ENCODE measurements at regions not wholly inside any gene's neighbourhood (a gene's known extent, or its start where the extent isn't known, plus 50 kb on each side); places are given as distances from the start of the nearest gene placed in this dataset.

- DNase-seq (ENCODE audit: low spot score): no peak
- TF ChIP-seq, protein P1, sequence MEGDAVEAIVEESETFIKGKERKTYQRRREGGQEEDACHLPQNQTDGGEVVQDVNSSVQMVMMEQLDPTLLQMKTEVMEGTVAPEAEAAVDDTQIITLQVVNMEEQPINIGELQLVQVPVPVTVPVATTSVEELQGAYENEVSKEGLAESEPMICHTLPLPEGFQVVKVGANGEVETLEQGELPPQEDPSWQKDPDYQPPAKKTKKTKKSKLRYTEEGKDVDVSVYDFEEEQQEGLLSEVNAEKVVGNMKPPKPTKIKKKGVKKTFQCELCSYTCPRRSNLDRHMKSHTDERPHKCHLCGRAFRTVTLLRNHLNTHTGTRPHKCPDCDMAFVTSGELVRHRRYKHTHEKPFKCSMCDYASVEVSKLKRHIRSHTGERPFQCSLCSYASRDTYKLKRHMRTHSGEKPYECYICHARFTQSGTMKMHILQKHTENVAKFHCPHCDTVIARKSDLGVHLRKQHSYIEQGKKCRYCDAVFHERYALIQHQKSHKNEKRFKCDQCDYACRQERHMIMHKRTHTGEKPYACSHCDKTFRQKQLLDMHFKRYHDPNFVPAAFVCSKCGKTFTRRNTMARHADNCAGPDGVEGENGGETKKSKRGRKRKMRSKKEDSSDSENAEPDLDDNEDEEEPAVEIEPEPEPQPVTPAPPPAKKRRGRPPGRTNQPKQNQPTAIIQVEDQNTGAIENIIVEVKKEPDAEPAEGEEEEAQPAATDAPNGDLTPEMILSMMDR (conservative IDR thresholded peaks at IDR 0.05; ENCODE audit: low read depth): no peak
- POLR2A ChIA-PET (ENCODE audit: low non-redundant PET): no interaction called here
- CTCF ChIA-PET: no interaction called here
- no peak overlapping the region for H3K27ac ChIP-seq
Measured at GRCh38 chr4:56746639-56747038, 65.5 kb upstream of the HOPX start.

GRCh38 chr4:56745042-56745441 lies 63.9 kb upstream of the HOPX start:
- DNase-seq (ENCODE audit: low spot score): no peak
- H3K27ac ChIP-seq: no peak overlapping the region
- ChIA-PET POLR2A (ENCODE audit: low non-redundant PET) (no interaction called here), CTCF (no interaction called here)
- TF ChIP-seq, protein P1 (conservative IDR thresholded peaks at IDR 0.05; ENCODE audit: low read depth): no peak

DNA sequence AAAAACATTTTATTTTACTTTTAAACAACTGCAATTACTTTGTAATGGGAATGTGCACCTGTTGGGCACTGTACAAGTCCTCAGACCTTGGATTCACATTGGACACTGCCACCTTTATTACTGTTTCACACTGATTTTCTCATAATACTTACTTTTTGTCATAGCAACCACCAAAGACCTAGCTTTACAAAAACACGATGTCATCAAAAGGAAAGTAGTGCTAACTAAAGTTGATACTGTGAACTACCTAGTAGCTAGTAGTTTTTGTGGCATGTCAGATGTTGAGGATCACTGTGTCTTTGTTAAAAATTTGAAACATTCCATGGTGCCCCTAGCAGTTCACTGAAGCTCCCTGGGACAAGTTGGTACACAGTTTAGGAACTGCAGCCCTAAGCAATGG lies 62.9 kb upstream of the HOPX start:
- no peak for DNase-seq (ENCODE audit: low spot score)
- CTCF ChIA-PET: interaction anchor here (0.9 kb wide), 1 partner anchor 18 kb away, joined by 4 read pairs; no protein-coding TSS in a partner anchor

DNA sequence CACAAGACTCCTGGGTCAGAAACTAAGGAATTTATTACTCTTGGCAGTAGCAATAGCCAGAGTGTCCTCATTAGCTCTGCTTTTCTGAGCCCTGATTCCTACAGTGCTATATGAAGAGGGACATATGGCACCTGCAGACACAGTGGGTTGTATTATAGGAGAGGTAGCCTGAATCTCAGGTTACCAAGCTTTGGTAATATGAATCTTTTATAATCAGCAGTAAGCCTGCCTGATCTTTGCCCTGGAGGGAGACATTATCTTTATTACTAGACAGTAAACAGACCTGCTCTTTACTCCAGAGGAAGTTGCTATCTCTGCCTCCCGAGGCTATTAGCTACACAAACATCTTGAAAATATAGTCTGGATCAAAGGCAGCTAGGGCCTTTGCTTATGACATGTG lies 62.5 kb upstream of the HOPX start:
- TF ChIP-seq, protein P1 (conservative IDR thresholded peaks at IDR 0.05; ENCODE audit: low read depth): no peak
- CTCF ChIA-PET: interaction anchor here (0.9 kb wide), 1 partner anchor 18 kb away, joined by 4 read pairs; no protein-coding TSS in a partner anchor
- POLR2A ChIA-PET (ENCODE audit: low non-redundant PET): no interaction called here
- DNase-seq (ENCODE audit: low spot score): no peak
- H3K27ac ChIP-seq: no peak overlapping the region

More for the DNA sequence above, 62.9 kb upstream of the HOPX start:
- H3K27ac ChIP-seq: no peak overlapping the region
- POLR2A ChIA-PET (ENCODE audit: low non-redundant PET): no interaction called here
- TF ChIP-seq, protein P1 (conservative IDR thresholded peaks at IDR 0.05; ENCODE audit: low read depth): no peak

GRCh38 chr4:56742080-56742871 lies 61.2 kb upstream of the HOPX start:
- POLR2A ChIA-PET (ENCODE audit: low non-redundant PET): no interaction called here
- TF ChIP-seq, protein P1 (conservative IDR thresholded peaks at IDR 0.05; ENCODE audit: low read depth): no peak
- CTCF ChIA-PET: no interaction called here
- H3K27ac ChIP-seq: no peak overlapping the region
- DNase-seq (ENCODE audit: low spot score): no peak

DNA sequence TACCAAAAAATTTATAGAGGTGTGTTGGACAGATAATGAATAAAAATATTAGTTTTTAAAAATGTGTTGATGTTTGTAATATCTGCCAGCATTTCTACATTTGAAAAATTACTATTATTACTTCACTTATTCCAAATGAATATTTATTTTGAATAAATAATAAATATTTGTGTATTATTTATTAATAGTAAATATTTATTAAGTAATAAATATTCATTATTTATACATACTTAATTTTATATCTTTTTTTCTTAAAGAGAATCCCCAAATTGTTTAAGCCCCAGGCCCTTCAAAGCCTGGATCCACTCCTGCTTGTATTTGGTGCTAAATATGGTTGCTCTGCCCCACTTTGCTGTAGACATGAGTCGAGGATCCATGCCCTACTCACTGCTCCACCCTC lies 60.5 kb upstream of the HOPX start:
- ChIA-PET CTCF (no interaction called here), POLR2A (ENCODE audit: low non-redundant PET) (no interaction called here)
- TF ChIP-seq, protein P1 (conservative IDR thresholded peaks at IDR 0.05; ENCODE audit: low read depth): no peak
- H3K27ac ChIP-seq: no peak overlapping the region
- no peak for DNase-seq (ENCODE audit: low spot score)
